GM23338 (cell line): ENCODE measurements at regions not wholly inside any gene's neighbourhood (a gene's known extent, or its start where the extent isn't known, plus 50 kb on each side); places are given as distances from the start of the nearest gene placed in this dataset.
A peak's percentile ranks its signal among the peaks of the same experiment; 100 is the strongest.

Source experiments
- ATAC-seq: fragments of 200-7000 bp; cut with Tn5 transposase; 3 replicates; pipeline ENCODE4 v1.9.1; 2020
- DNase-seq: peaks from one replicate; pipeline ENCODE4 v3.0.0-alpha.2; 2015; ENCODE audit warnings: low spot score
- H2AFZ ChIP-seq: fragments of 200-600 bp; sonication (generic); 2 replicates; pipeline ENCODE4 v1.8.0; 2016; ENCODE audit warnings: antibody characterized with exemption, mild to moderate bottlenecking, moderate library complexity
- H3F3A ChIP-seq: fragments of 200-600 bp; sonication (generic); replicated peaks from 2 replicates; pipeline ENCODE4 v1.8.0; 2017; ENCODE audit warnings: antibody characterized with exemption, mixed run types, low read depth
- H3K27ac ChIP-seq: fragments of 200-600 bp; sonication (generic); 2 replicates; pipeline ENCODE4 v1.6.1; 2016; ENCODE audit warnings: low read depth
- H3K27me3 ChIP-seq: fragments of 200-600 bp; sonication (generic); 2 replicates; pipeline ENCODE4 v1.8.0; 2016; ENCODE audit warnings: mild to moderate bottlenecking, mixed run types, moderate library complexity; ENCODE audit not compliant: insufficient read depth
- H3K36me3 ChIP-seq: fragments of 200-600 bp; sonication (generic); 2 replicates; pipeline ENCODE4 v1.8.0; 2016; ENCODE audit warnings: mild to moderate bottlenecking; ENCODE audit not compliant: insufficient read depth
- H3K4me1 ChIP-seq: fragments of 200-600 bp; sonication (generic); 2 replicates; pipeline ENCODE4 v1.8.0; 2016; ENCODE audit warnings: mild to moderate bottlenecking, moderate library complexity; ENCODE audit not compliant: insufficient read depth
- H3K4me2 ChIP-seq: fragments of 200-600 bp; sonication (generic); 2 replicates; pipeline ENCODE4 v1.7.1; 2017; ENCODE audit warnings: mixed run types
- H3K4me3 ChIP-seq: fragments of 200-600 bp; sonication (generic); 2 replicates; pipeline ENCODE4 v1.6.1; 2016; ENCODE audit warnings: mixed run types
- H3K79me2 ChIP-seq: fragments of 200-600 bp; sonication (generic); replicated peaks from 2 replicates; pipeline ENCODE4 v1.8.0; 2017; ENCODE audit warnings: mild to moderate bottlenecking; ENCODE audit not compliant: insufficient read depth
- H3K9me2 ChIP-seq: fragments of 200-600 bp; sonication (generic); 2 replicates; pipeline ENCODE4 v1.8.0; 2017; ENCODE audit not compliant: insufficient read depth
- H4K20me1 ChIP-seq: fragments of 200-600 bp; sonication (generic); replicated peaks from 2 replicates; pipeline ENCODE4 v1.8.0; 2017; ENCODE audit warnings: mild to moderate bottlenecking; ENCODE audit not compliant: insufficient read depth
- H3K27ac Mint-ChIP-seq: 2 replicates; pipeline ENCODE4 v1.8.0; 2020; ENCODE audit warnings: inconsistent platforms, mild to moderate bottlenecking, moderate library complexity, mixed read lengths
- H3K27me3 Mint-ChIP-seq: 3 replicates; pipeline ENCODE4 v1.8.0; 2022; ENCODE audit warnings: low read depth, mild to moderate bottlenecking, moderate library complexity, mixed read lengths, inconsistent platforms; ENCODE audit not compliant: insufficient read depth, poor library complexity
- H3K36me3 Mint-ChIP-seq: 3 replicates; pipeline ENCODE4 v1.8.0; 2021; ENCODE audit warnings: low read depth, mild to moderate bottlenecking, inconsistent platforms, moderate library complexity, mixed read lengths
- H3K4me1 Mint-ChIP-seq: 3 replicates; pipeline ENCODE4 v1.8.0; 2020; ENCODE audit warnings: mild to moderate bottlenecking, inconsistent platforms, mixed read lengths
- H3K4me3 Mint-ChIP-seq: 3 replicates; pipeline ENCODE4 v1.8.0; 2021; ENCODE audit warnings: moderate library complexity, mild to moderate bottlenecking, inconsistent platforms, mixed read lengths
- H3K9me3 Mint-ChIP-seq: 3 replicates; pipeline ENCODE4 v1.8.0; 2020; ENCODE audit warnings: moderate library complexity, mild to moderate bottlenecking, inconsistent platforms, mixed read lengths
- EZH2 ChIP-seq: fragments of 200-600 bp; sonication (generic); IDR thresholded peaks from one replicate; pipeline ENCODE4 v1.8.0; 2017; ENCODE audit warnings: antibody characterized with exemption, mild to moderate bottlenecking, low read depth; ENCODE audit not compliant: unreplicated experiment
- NANOG ChIP-seq: IDR thresholded peaks from 2 replicates; pipeline ENCODE4 v1.6.1; 2016; ENCODE audit warnings: antibody characterized with exemption, borderline replicate concordance
- ZNF114 ChIP-seq: fragments of 250-450 bp; sonication (Bioruptor Pico); IDR thresholded peaks from 2 replicates; pipeline ENCODE4 v1.5.0; 2020; ENCODE audit warnings: mild to moderate bottlenecking, moderate library complexity
- TF ChIP-seq, protein P1 (sequence below): fragments of 250-450 bp; sonication (Bioruptor Pico); IDR thresholded peaks from 2 replicates; pipeline ENCODE4 v1.5.0; 2020; ENCODE audit warnings: mild to moderate bottlenecking, moderate library complexity
- TF ChIP-seq, protein P2 (sequence below): IDR thresholded peaks from 2 replicates; pipeline ENCODE4 v1.6.1; 2016; ENCODE audit warnings: antibody characterized with exemption
- TF ChIP-seq, protein P3 (sequence below), 2 experiments: fragments of 200-600 bp in 1 of 2; sonication (generic) in 1 of 2; conservative IDR thresholded peaks; 2 replicates each; pipeline versions ENCODE4 v1.5.1 to v1.6.1; 2016 to 2017; ENCODE audit warnings: antibody characterized with exemption in 2 of 2, low read depth in 2 of 2, mild to moderate bottlenecking in 2 of 2, moderate library complexity in 1 of 2

DNA sequence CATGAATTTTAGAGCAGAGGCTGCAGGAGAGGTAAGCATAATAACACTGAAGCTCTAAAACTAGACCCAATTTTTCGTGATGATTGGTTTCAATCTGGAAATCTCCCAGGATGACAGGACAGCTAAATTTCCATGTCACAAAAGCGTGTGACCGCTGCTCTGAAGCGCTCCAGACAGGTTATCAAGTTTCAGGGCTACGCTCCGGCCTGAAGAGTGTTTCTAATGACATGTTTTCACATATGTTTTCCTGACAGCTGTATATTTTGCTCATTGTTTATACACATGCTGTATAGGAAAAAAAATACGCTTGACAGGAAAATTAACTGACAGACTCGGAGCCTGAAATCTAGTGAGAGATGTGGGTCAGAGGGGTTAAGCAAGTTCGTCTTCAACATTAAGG, 219.8 kb upstream of the BMPER start (continued):
- TF ChIP-seq, protein P1, sequence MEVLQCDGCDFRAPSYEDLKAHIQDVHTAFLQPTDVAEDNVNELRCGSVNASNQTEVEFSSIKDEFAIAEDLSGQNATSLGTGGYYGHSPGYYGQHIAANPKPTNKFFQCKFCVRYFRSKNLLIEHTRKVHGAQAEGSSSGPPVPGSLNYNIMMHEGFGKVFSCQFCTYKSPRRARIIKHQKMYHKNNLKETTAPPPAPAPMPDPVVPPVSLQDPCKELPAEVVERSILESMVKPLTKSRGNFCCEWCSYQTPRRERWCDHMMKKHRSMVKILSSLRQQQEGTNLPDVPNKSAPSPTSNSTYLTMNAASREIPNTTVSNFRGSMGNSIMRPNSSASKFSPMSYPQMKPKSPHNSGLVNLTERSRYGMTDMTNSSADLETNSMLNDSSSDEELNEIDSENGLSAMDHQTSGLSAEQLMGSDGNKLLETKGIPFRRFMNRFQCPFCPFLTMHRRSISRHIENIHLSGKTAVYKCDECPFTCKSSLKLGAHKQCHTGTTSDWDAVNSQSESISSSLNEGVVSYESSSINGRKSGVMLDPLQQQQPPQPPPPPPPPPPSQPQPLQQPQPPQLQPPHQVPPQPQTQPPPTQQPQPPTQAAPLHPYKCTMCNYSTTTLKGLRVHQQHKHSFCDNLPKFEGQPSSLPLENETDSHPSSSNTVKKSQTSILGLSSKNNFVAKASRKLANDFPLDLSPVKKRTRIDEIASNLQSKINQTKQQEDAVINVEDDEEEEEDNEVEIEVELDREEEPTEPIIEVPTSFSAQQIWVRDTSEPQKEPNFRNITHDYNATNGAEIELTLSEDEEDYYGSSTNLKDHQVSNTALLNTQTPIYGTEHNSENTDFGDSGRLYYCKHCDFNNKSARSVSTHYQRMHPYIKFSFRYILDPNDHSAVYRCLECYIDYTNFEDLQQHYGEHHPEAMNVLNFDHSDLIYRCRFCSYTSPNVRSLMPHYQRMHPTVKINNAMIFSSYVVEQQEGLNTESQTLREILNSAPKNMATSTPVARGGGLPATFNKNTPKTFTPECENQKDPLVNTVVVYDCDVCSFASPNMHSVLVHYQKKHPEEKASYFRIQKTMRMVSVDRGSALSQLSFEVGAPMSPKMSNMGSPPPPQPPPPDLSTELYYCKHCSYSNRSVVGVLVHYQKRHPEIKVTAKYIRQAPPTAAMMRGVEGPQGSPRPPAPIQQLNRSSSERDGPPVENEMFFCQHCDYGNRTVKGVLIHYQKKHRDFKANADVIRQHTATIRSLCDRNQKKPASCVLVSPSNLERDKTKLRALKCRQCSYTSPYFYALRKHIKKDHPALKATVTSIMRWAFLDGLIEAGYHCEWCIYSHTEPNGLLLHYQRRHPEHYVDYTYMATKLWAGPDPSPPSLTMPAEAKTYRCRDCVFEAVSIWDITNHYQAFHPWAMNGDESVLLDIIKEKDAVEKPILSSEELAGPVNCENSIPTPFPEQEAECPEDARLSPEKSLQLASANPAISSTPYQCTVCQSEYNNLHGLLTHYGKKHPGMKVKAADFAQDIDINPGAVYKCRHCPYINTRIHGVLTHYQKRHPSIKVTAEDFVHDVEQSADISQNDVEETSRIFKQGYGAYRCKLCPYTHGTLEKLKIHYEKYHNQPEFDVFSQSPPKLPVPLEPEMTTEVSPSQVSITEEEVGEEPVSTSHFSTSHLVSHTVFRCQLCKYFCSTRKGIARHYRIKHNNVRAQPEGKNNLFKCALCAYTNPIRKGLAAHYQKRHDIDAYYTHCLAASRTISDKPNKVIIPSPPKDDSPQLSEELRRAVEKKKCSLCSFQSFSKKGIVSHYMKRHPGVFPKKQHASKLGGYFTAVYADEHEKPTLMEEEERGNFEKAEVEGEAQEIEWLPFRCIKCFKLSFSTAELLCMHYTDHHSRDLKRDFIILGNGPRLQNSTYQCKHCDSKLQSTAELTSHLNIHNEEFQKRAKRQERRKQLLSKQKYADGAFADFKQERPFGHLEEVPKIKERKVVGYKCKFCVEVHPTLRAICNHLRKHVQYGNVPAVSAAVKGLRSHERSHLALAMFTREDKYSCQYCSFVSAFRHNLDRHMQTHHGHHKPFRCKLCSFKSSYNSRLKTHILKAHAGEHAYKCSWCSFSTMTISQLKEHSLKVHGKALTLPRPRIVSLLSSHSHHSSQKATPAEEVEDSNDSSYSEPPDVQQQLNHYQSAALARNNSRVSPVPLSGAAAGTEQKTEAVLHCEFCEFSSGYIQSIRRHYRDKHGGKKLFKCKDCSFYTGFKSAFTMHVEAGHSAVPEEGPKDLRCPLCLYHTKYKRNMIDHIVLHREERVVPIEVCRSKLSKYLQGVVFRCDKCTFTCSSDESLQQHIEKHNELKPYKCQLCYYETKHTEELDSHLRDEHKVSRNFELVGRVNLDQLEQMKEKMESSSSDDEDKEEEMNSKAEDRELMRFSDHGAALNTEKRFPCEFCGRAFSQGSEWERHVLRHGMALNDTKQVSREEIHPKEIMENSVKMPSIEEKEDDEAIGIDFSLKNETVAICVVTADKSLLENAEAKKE (CRISPR knock-in tag): no peak
- TF ChIP-seq ZNF114 (no peak), NANOG (no peak)
- TF ChIP-seq, protein P2, sequence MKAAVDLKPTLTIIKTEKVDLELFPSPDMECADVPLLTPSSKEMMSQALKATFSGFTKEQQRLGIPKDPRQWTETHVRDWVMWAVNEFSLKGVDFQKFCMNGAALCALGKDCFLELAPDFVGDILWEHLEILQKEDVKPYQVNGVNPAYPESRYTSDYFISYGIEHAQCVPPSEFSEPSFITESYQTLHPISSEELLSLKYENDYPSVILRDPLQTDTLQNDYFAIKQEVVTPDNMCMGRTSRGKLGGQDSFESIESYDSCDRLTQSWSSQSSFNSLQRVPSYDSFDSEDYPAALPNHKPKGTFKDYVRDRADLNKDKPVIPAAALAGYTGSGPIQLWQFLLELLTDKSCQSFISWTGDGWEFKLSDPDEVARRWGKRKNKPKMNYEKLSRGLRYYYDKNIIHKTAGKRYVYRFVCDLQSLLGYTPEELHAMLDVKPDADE: no peak

DNA sequence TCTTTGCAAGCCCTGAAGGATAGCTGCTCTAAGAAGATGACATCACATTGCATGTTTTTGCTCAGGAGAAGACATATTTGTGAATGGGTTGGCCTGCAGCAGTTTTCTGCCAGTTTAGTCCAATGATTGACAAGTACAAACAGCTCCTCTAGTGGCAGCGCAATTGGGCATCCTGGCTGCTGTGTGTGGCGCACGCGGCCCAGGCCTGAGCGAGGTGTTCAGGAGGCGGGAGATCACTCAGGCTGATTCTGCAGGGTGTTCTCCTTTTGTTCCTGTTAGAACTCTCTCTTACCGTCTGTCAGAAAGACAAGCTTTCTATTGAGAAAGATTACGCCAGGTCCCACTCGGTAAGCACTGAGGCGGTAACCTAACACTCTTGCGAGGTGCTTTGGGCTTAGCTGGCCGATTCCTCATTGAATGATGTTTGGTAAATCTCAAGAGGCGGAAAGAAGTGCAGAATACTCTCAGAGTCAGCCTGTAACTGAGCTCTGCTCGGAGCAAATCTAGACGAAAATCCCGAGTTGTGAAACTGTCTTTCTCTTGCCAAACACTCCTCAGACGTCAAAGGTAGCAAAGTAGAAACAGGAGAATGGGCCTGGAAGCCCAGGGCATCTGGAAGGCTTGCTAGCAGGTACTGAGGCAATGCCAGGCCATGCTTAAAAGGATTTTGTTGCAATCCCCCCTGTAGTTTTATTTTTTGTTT, 219.2 kb upstream of the BMPER start:
- no peak overlapping the region for H3K27ac Mint-ChIP-seq
- H2AFZ ChIP-seq: no peak overlapping the region
- H3K4me3 ChIP-seq: no peak overlapping the region
- no peaks in the 10 kb centered on the region for H3K79me2 ChIP-seq
- H3K27me3 Mint-ChIP-seq: no peaks in the 10 kb centered on the region
- ATAC-seq: peak; percentile 89
- no peaks in the 10 kb centered on the region for H4K20me1 ChIP-seq
- no peak overlapping the region for H3K4me3 Mint-ChIP-seq
- no peaks in the 10 kb centered on the region; the same call in 1 of the 2 replicates for H3K9me2 ChIP-seq
- H3K27ac ChIP-seq: 0 out of 2 replicates have a peak overlapping the region, but pooled peaks have one; percentile 42
- no peaks in the 10 kb centered on the region for H3K27me3 ChIP-seq
- H3K4me2 ChIP-seq: no peak overlapping the region
- peak; percentile 62 for DNase-seq
- 0 out of 2 replicates have a peak, but pooled peaks cover 3% of the 10 kb centered on the region for H3F3A ChIP-seq
- no peaks in the 10 kb centered on the region for H3K4me1 ChIP-seq
- no peak for TF ChIP-seq EZH2
- TF ChIP-seq, protein P3, sequence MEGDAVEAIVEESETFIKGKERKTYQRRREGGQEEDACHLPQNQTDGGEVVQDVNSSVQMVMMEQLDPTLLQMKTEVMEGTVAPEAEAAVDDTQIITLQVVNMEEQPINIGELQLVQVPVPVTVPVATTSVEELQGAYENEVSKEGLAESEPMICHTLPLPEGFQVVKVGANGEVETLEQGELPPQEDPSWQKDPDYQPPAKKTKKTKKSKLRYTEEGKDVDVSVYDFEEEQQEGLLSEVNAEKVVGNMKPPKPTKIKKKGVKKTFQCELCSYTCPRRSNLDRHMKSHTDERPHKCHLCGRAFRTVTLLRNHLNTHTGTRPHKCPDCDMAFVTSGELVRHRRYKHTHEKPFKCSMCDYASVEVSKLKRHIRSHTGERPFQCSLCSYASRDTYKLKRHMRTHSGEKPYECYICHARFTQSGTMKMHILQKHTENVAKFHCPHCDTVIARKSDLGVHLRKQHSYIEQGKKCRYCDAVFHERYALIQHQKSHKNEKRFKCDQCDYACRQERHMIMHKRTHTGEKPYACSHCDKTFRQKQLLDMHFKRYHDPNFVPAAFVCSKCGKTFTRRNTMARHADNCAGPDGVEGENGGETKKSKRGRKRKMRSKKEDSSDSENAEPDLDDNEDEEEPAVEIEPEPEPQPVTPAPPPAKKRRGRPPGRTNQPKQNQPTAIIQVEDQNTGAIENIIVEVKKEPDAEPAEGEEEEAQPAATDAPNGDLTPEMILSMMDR (conservative IDR thresholded peaks at IDR 0.05; ENCODE audit: low read depth in 2 of 2): peak; percentile 45 to 54
- H3K36me3 Mint-ChIP-seq: no peaks in the 10 kb centered on the region
- H3K4me1 Mint-ChIP-seq: no peaks in the 10 kb centered on the region
- H3K9me3 Mint-ChIP-seq: no peaks in the 10 kb centered on the region; the same call in 2 of the 3 replicates
- H3K36me3 ChIP-seq: no peaks in the 10 kb centered on the region
